ENCODE measurements at regions not wholly inside any gene's neighbourhood (a gene's known extent, or its start where the extent isn't known, plus 50 kb on each side); places are given as distances from the start of the nearest gene placed in this dataset.
"Not testable (repeated sequence)": the region's sequence is repeated elsewhere in the genome, so short reads cannot be mapped to it uniquely, and the experiment has no call there.

DNA sequence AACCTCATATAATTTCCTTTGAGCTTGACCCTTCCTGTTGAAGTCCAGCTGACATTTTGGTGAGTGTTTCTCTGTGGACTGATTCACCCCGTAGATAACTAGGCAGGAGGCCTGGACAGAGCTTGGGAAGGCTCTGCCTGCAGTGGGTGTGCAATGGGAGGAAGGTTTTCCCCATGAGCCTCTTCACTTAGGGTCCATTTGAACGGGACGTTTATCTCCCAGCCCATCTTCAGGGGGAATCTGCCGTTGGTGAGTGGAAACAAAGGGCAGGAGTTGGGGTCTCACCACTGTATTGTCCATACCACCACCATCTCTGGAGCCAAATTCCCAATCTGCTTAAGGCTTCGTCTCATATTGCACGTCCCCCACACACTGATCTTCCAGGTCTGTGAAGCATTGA is 825.6 kb upstream of the TPTE start:
- not testable (repeated sequence) for DNase-seq (ENCODE audit: low read depth, low spot score)

- DNase-seq (ENCODE audit: low read depth, low spot score), result not testable (repeated sequence)
These were observed 823.6 kb upstream of the TPTE start for GRCh38 chr21:9697751-9698150.

DNA sequence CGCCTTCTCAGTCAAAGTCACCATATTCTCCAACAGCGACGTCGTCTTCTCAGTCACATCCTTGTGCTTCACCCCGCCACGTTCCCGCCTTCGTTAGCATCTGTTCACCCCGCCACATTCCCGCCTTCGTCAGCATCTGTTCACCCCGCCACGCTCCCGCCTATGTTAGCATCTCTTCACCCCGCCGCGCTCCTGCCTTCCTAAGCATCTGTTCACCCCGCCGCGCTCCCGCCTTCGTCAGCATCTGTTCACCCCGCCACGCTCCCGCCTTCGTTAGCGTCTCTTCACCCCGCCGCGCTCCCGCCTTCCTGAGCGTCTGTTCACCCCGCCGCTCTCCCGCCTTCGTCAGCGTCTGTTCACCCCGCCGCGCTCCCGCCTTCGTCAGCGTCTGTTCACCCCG is 816.4 kb upstream of the TPTE start:
- not testable (repeated sequence) for DNase-seq (ENCODE audit: low read depth, low spot score)

- DNase-seq (ENCODE audit: low read depth, low spot score), result not testable (repeated sequence)
These were observed 815.9 kb upstream of the TPTE start for GRCh38 chr21:9705455-9705854.

DNA sequence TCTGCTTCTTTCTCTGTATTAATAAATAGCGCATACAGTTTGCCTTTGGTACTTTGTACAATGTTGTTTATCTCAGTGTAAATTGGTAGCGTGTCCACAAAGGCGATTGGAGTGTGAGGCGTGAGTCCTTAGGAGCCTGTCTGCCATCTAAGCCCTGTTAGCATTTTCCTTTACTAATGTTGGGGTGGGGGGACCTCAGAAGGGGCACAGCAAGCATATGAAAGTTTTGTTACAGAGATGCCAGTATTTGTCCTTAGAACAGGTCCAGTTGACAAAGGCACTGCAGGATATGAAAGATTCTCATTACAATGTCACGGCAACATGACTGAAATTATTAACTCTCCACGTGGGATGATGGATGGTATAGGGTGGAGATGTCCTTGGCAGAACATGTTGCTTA is 796.8 kb upstream of the TPTE start:
- not testable (repeated sequence) for DNase-seq (ENCODE audit: low read depth, low spot score)

DNA sequence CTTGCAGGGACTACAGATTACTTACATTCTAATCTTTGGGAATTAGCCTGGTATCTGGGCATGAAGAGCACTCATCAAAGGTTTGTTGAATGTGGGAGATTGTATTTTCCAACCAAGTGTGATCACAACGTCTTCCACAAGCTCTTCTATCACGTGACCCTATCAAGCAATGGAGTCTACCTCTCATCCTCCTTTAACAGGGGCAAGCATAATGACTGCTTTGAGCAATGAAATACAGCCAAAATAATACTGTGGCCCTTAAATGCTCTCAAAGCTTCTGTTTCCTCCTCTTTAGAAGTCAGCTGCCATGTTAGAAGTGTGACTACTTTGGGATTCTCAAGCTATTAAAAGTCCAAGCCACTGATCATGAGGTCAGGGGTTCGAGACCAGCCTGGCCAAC is 794.2 kb upstream of the TPTE start:
- DNase-seq (ENCODE audit: low read depth, low spot score), result not testable (repeated sequence)

DNA sequence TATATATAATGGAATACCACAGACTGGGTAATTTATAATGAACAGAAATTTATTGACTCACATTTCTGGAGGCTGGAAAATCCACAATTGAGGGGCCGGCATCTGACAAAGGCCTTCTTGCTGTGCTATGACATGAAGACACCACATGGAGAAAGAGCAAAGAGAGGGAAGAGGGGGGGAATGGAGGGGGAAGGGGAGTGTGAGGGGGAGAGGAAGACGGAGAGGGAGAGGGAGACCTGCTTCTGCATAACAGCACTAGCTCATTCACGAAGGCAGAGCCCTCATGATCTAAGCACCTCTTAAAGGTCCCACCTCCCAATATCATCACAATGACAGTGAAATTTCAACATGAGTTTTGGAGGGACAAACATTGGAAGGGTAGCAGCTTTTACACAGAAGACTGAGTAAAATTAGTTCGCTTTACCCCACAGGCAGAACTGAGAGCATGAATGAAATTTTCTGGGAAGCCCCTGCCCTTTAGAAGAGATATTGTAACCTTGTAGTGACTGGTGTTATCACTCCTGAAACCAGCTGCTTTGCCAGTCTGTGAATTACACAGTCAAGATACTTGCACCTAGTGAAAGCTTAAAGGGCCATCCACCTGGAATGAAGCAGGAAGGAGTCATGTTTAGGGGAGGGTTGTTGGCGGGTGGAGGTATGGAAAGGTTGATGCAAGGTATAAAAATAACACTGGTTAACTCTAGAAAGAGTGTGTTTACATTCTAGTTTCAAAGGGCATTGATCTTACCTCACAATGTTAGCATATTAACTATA is 793.0 kb upstream of the TPTE start:
- DNase-seq (ENCODE audit: low read depth, low spot score), result not testable (repeated sequence)

GRCh38 chr21:9730866-9731265 is 790.5 kb upstream of the TPTE start:
- DNase-seq (ENCODE audit: low read depth, low spot score), result no peak

DNA sequence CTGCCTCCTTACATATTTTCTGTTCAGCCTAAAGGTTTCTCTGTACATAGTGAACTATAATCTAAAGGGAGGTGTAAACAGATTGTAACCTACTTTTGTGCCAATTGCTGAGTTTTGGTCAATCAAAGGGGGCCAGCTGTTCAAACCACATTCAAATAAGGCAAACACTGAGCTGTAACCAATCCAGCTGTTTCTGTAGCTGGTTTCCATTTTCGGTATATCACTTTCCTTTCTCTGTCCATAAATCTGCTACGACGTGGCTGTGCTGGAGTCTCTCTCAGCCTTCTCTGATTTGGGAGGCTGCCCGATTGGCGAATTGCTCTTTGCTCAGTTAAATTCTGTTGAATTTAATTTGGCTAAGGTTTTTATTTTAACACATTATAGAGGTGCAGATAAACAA is 790.1 kb upstream of the TPTE start:
- not testable (repeated sequence) for DNase-seq (ENCODE audit: low read depth, low spot score)

DNA sequence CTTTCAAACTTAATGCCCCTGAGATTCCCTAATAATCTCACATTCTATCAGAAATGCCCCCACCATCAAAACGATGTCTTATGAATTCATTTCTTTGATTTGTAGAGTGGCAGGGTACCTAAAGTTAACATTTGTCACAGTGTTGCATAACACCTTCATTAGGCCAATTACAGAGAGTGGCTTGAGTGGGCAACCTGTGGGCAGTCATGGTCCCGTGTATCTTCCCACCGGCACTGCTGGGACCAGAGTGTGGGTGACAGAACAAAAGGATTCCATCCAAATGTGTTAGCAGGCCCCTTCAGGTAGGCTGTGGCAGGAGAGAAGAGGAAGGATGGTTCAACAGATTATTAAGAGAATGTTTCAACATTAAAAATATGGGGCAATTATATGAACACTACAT is 788.8 kb upstream of the TPTE start:
- not testable (repeated sequence) for DNase-seq (ENCODE audit: low read depth, low spot score)

- DNase-seq (ENCODE audit: low read depth, low spot score), result not testable (repeated sequence)
These were observed 787.4 kb upstream of the TPTE start for GRCh38 chr21:9733761-9734558.

- no peak for DNase-seq (ENCODE audit: low read depth, low spot score)
These were observed 785.9 kb upstream of the TPTE start for GRCh38 chr21:9735421-9735961.

GRCh38 chr21:9737301-9737700 is 784.1 kb upstream of the TPTE start:
- not testable (repeated sequence) for DNase-seq (ENCODE audit: low read depth, low spot score)

DNA sequence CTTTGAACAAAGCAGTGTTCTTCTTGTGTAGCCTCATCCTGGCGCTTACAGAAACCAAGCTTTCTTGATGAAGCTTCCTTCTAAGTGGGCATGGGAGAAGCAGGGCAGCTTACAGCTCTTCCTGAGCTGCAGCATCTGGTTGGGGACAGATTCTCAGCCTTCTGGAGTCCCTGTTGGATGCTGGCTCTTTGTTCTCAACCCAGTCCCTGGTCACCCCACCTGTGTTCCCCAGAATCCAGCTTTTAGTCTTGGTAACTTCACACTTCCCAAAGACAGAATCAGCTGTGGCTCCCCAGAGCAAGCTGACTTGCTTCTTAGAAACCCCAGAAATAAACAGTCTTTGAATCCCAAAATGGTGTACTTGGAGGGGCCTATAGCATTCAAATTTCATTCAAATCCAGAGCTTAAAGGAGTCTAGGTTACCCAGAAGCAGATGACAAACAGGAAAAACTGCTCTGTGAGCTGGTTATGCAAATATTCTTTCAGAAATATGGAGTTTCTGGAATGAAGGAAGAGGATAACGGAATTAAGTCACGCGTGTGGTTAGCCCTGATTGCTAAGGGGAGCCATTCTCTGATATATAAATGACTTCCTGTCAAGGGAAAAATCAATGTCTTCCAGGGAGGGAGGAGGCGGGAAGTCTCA is 783.4 kb upstream of the TPTE start:
- DNase-seq (ENCODE audit: low read depth, low spot score), result not testable (repeated sequence)

DNA sequence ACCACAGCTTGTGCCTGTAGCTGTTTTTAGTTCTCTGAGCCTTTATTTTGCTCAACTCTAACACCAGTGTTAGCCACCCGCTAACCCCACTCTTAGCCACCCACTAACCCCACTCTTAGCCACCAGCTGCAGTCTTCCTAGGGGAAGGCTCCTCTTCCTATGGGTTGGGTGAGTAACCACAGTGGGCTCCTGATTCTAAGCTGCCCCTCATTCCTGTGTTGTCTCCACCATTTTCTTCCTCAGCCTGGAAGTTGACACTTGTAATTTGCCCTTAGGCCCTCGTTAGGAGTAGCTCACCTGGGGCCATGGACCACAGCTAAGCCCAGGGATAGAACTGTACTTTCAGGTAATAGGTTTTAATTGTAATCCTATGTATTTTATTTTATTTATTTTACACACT is 782.9 kb upstream of the TPTE start:
- no peak for DNase-seq (ENCODE audit: low read depth, low spot score)

DNA sequence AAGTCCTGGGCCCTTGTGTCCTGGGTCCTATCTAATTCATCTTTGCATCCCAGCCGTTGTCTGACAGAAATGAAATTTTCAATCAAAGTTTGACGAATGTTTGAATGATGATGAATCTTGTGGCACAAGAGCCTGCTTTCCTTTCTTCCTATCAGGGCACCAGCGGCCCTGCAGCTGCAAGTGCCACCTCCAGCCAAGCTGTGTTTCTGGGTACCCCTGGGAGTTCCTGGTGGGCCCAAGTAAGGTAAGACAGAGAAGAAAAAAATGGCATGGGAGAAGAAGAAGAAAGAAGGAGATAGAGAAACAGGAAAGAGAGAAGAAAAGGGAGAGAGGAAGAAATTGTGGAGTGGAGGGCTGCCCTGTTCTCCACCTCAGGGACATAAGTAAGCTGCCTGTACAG is 782.1 kb upstream of the TPTE start:
- no peak for DNase-seq (ENCODE audit: low read depth, low spot score)

DNA sequence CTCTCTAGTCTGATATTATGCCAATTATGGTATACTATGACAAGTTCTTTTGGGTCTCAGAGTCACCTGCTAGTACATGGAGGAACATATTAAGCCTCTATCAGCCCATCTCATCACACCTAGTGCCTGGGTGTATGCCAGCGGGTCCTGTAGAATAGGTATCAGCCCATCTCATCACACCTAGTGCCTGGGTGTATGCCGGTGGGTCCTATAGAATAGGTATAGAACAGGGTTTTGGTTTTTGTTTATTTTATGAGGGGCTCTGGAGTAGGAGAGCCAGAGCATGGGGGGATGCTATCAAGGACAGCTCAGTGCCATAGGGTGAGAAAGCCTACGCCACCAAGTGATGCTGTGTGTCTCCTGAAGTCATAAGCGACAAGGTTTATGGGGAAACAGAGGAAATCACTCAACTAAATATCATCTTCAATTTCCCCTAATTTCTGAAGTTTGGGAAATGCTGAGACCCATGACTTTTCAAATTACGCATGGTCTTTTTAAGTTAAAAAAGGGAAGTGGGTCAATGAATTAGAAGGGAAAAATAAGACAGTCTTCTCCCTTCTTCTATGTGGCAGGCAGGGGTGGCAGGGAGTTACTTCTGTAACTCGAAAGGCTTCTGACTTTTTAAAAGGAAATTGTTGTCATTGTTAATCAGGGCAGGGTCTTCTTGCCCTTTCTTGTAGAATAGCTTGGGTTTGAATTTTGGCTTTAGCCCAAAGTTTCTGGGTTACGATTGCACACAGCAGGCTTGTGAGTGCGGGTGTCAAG is 781.0 kb upstream of the TPTE start:
- not testable (repeated sequence) for DNase-seq (ENCODE audit: low read depth, low spot score)

DNA sequence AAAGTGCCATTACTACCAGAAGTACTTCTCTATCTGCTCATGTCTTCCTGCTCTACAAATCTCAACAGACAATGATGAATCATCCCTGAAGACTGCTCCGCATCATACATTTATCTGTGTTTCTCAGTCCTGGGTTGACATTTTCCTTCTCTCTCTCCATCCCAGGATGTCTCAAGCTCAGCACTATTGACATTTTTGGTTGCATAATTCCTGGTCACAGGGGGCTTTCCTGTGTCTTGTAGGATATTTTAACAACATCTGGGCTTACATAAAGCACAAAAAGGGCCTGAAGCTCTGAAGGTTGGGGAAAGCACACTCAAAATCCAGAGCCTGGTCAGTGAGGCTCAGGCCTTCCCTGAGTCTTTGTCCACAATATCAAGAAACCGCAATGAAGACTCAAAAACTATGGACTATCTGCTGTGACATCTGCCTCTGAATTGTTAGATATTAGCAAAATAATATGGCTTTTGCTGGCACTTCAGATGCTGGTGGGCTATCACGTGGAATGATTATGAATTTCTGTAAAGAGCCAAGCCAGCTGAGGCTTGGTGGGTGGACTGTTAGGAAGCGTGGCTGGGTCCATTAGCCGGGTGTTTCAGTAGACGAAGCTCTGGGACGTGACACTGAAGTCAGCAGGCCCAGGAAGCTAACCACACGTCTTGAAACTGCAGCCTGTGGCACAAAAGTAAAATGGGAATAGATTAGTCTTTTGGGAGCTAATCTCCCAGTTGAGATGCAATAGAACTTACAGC is 780.2 kb upstream of the TPTE start:
- DNase-seq (ENCODE audit: low read depth, low spot score), result not testable (repeated sequence)

DNA sequence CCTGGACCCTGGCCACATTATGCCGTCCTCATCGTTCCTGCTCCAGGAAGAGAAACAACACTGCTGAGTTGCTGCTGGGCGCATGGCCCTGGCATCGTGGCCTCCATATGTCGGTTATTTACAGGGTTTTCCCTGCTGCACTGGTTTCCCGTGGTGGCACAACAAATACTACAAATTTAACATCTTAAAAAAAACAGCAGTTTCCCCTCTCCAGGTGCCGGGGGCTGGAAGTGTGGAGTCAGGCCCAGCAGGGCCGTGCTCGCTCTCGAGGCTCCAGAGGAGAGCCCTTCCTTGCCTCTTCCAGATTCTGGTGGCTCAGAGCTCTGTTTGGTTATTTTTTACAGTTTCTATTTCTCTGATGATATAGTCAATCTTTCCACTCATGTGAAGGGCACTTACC is 777.8 kb upstream of the TPTE start:
- not testable (repeated sequence) for DNase-seq (ENCODE audit: low read depth, low spot score)

GRCh38 chr21:9744166-9744565 is 777.2 kb upstream of the TPTE start:
- DNase-seq (ENCODE audit: low read depth, low spot score), result not testable (repeated sequence)

- not testable (repeated sequence) for DNase-seq (ENCODE audit: low read depth, low spot score)
These were observed 776.8 kb upstream of the TPTE start for GRCh38 chr21:9744593-9744992.

Measured in brain pericyte (primary cell).